Pons (tissue), 1 donor: ENCODE measurements at regions not wholly inside any gene's neighbourhood (a gene's known extent, or its start where the extent isn't known, plus 50 kb on each side); places are given as distances from the start of the nearest gene placed in this dataset.
"Not testable (repeated sequence)": the region's sequence is repeated elsewhere in the genome, so short reads cannot be mapped to it uniquely, and the experiment has no call there.

ENCODE experiments used
- DNase-seq: peaks from one replicate; pipeline ENCODE4 v3.0.0-alpha.2; 2016; ENCODE audit warnings: low spot score

- no peak for DNase-seq
Measured at GRCh38 chr4:29289118-29289517, 1431.1 kb upstream of the PCDH7 start.

DNA sequence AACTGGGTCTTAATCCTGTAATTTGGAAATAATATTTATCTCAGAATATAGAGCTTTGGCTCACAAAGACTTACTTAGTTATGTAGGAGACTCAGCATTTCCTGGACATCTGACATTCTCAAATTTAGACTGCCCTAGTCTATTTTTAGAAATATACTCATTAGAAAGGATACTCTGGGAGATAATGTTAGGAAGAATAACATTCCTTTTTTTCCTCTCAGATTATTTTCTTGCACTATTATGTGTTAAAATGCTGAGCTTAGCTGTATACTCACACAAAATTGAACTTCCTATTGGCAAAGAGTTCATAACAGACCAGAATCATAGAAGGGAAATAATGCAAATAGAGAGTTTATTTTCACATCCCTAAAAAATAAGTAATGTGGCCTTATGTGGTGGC is 1424.9 kb upstream of the PCDH7 start:
- no peak for DNase-seq

DNA sequence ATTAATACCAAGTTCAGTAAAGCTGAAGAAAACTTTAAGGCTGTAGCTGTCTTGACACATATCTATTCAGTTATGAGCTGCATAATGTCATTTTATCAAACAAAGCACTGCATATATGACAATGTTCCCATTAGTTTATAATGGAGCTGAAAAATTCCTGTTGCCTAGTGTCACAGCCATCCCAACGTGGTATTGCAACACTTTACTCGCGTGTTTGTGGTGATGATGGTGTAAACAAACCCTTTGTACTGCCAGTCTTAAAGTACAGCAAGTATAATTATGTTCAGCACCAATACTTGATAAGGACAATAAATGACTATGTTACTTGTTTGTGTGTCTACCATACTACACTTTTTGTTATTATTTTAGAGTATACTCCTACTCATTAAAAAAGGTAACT is 1415.6 kb upstream of the PCDH7 start:
- DNase-seq, result no peak

DNA sequence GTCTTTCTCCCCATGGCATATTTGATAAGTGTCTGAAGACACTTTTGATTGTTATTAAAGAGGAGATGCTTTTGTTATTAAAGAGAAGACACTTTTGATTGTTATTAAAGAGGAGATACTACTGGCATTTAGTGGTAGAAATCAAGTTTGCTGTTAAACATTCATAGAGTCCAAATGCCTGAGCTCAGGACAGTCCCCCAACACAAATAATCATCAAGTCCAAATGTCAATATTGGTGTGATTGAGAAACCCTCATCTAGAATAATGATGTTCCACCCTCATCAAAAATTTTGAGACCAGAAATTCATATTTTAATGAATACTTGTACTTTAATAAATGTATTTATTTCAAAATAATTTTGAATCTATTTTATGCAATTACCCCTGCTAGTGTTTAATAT is 1412.9 kb upstream of the PCDH7 start:
- DNase-seq, result no peak

DNA sequence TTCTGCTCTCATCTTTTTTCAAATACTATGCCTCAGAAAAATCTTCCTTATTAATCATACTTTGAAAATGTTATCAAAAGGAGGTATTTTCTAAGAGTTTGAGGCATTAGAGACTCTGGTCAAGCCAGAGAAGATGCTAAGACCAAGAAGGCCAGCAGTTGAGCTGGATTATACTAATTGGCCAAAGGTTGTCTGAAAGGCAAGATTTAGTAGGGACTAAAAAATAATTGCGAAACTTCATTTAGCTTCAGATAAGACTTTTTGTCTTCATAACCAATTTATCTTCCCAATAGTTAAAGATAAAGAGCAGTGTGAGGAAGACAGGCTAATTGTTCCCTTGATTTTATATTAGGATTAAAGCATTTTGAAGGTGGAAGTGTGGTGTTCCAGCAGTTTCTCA is 1412.4 kb upstream of the PCDH7 start:
- DNase-seq, result no peak

GRCh38 chr4:29309050-29309449 is 1411.1 kb upstream of the PCDH7 start:
- DNase-seq, result no peak

DNA sequence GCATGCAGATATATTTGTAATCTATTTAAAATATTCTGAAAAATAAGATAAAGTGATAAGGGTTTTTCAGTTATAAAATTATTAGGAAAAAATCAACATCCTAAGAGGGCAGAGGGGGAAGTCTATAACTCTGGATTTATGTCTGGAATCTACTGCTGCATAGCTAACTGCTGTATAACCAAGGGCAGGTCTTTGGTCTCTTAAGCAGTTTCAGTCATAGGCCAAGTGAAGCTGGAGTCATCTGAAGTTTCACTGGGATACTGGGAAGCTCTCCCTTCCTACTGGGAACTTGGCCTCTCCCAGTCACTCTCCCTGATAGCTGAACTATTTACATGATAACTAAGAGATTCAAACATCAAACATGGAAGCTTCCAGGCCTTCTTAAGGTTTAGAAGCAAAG is 1409.9 kb upstream of the PCDH7 start:
- DNase-seq, result no peak

DNA sequence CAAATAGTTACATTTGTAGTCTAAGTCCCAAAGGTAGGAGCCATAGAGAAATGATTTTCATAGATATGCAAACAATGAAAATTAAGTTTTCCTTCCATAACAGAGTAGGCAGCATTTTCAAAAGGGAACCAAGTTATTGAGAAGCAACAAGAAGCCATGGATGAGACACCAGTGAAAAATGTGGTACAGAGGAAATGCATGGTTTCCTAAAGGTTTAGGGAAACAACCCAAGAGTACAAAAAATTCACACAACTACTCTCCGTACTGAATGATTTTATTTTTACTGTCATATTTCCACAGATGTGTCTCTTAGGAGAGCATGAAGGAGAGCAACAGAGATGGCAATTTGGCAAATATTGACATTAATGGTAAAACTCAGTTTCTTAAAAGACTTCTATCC is 1408.9 kb upstream of the PCDH7 start:
- DNase-seq, result no peak

- DNase-seq, result no peak
Measured at GRCh38 chr4:29319663-29320340, 1400.4 kb upstream of the PCDH7 start.

DNA sequence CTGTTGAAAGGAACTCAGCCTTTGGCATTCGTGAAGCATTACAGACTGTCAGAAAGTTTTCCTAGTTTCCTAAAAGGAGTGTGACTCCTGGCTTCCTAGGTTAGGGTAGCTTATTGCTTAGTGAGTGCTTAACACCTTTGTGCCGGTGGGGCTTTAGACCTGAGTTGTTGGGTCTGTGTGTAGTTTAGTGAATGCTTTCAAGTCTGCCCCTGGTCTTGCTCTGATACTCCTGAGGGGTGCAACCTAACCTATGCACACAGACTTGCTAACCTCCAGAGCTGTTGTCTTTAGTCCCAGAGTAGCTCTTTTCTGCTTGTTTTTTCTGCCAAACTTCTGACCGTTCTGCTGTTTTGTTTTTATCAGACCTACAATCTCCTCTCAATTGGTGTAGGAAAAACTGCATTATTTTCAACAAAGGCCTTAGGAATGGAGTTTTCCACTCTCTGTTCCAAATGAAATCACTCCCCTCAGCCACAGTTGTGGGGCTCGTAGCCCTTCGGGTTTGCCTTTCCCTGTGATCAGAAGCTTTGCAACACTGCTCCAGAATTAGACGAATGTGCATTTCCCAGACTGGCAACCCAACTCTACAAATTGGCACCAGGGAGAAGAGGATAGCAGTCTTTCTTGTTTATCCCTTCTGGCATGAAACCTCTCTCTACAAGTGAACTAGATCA is 1399.1 kb upstream of the PCDH7 start:
- DNase-seq, result no peak

- DNase-seq, result no peak
Measured at GRCh38 chr4:29326004-29326403, 1394.2 kb upstream of the PCDH7 start.

DNA sequence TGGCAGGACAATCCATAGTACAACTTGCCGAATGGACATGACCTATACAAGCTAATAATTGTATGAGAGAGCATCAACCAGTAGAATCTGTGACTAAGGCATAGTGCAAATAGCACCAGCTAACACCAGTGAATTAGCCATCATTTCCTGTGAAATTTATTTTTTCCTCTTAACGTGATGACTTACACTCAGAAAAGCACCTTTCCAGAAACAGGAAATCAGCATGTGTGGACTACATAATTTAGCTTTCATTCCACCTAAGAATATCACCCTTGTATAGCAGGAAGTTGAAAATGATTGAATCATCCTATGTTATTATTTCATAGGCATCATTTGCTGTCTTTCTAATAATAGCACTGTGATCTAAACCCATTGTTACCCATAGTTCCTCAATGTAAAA is 1393.4 kb upstream of the PCDH7 start:
- DNase-seq, result no peak

GRCh38 chr4:29336861-29337260 is 1383.3 kb upstream of the PCDH7 start:
- DNase-seq, result no peak

DNA sequence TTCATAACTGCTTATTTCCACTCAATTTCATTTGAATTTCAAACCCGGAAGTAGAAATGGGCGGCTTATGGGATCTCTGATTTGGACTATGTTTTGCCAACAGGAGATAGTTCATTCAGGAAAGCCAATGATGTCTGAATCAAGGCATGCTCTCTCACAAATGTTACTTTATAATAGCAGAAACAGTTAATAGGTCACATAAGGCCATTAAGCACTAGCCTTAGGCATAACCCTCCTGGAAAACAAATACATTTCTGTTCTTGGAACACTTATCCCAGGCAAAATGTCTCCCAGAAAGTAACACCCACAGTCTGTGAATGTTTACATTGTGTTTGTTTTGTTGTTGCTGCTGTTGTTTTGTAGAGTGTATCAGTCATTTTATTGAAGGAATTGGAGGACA is 1347.2 kb upstream of the PCDH7 start:
- DNase-seq, result no peak

GRCh38 chr4:29375716-29376115 is 1344.5 kb upstream of the PCDH7 start:
- no peak for DNase-seq

DNA sequence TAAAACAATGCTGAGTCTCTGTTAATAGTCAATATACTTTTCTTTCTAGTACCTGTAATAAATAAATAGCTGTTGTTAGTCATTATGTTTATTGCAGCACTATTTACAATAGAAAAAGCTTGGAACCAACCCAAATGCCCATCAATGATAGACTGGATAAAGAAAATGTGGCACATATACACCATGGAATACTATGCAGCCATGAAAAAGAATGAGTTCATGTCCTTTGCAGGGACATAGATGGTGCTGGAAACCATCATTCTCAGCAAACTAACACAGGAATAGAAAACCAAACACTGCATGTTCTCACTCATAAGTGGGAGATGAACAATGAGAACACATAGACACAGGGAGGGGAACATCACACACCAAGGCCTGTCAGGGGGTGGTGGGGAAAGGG is 1341.9 kb upstream of the PCDH7 start:
- DNase-seq, result not testable (repeated sequence)

GRCh38 chr4:29390921-29391320 is 1329.2 kb upstream of the PCDH7 start:
- DNase-seq, result no peak

GRCh38 chr4:29405116-29405515 is 1315.1 kb upstream of the PCDH7 start:
- no peak for DNase-seq

- DNase-seq, result no peak
Measured at GRCh38 chr4:29415771-29416170, 1304.4 kb upstream of the PCDH7 start.

GRCh38 chr4:29423836-29424721 is 1296.1 kb upstream of the PCDH7 start:
- DNase-seq, result no peak

GRCh38 chr4:29453303-29453820 is 1266.8 kb upstream of the PCDH7 start:
- DNase-seq, result no peak

- DNase-seq, result no peak
Measured at GRCh38 chr4:29459926-29460325, 1260.2 kb upstream of the PCDH7 start.
